ENCODE measurements at regions not wholly inside any gene's neighbourhood (a gene's known extent, or its start where the extent isn't known, plus 50 kb on each side); places are given as distances from the start of the nearest gene placed in this dataset.

DNA sequence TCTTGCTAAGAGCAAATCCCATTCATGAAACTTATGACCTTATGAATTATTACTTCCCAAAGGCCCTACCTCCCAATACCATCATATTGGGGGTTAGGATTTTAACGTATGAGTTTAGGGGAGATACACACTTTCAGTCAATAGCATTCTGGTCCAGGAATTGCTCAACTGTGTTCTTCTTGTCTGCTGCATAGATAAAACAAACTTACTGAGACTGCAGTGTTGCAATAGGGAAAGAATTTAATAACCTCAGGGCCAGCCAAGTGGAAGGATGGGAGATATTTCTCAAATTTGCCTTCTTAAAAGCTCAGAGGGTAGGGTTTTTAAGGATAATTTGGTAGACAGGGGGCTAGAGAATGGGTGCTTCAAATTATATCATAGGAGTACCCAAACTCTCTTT lies 625.8 kb downstream of the OTOL1 start:
- DNase-seq (ENCODE audit: low spot score): no peak

DNA sequence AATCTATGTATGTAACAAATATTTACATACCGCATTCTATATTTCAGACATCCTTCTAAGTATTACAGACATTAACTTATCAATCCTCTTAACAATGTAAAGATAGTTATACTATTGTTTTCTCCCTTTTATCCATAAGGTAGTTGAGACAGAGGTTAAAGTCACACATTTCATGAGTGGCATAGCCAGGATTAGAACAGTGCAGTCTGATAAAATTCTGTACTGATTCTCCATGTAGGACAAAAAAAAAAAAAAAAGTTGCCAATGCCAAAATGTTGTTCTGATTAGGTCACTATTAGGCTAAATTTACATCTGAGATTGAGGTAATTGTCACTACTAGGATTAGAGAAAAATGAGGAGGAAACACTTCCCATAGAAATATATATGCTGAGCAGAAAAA lies 629.2 kb downstream of the OTOL1 start:
- no peak for DNase-seq (ENCODE audit: low spot score)

DNA sequence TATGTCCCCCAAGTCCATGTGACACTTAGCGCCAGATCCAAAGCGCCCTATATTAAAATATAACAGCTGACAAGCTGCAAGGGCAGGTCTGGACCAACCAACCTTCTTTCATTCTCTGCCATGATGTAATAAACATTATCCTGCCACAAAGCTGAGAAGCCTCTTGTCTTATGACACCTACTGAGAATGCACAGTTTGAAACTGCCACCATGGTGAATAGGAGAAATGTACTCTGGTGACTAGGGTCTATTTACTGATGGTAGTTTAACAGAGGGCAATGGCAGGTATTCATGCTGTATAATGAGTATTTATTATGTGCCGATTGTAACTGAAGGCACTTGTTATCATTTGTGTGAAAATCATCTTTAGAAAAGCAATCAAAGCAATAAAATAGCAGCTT lies 634.0 kb downstream of the OTOL1 start:
- DNase-seq (ENCODE audit: low spot score): no peak

DNA sequence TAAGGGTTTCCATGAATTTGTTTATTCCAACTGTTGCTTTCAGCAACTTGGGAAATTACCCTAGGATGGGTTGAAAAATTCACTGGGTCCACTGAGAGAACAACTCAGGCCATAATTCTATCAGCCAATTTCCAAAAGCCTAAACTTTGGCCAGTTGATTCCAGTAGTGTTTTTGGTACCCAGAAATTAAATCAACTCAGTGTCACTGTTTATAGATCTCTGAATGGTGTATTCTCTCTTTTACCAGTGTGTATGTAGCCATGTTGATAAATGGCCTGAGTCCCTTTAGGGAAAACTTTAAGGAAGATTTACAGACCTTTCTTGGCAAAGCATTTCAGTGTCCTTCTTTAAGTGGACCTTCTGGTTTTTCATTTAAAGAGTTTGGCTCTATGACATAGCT lies 636.4 kb downstream of the OTOL1 start:
- DNase-seq (ENCODE audit: low spot score): no peak

DNA sequence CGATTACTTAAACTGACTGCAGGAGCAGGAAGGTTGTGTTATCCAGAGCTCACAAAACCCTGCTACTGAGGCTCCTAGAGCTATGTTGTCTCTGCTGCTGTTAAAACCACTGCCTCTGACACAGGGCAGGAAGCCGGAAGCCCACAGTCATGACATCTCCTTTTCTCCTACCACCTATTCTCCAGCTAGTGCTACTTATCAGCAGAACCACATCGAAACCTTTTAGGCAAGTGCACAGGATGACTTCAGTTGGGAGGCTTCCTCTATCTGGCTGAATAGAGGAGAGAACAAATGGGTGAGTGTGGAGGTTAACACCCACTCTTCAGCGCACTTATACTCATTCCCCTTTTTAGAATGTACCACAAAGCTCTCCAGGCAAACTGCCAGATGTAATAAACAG lies 638.0 kb downstream of the OTOL1 start:
- DNase-seq (ENCODE audit: low spot score): no peak

DNA sequence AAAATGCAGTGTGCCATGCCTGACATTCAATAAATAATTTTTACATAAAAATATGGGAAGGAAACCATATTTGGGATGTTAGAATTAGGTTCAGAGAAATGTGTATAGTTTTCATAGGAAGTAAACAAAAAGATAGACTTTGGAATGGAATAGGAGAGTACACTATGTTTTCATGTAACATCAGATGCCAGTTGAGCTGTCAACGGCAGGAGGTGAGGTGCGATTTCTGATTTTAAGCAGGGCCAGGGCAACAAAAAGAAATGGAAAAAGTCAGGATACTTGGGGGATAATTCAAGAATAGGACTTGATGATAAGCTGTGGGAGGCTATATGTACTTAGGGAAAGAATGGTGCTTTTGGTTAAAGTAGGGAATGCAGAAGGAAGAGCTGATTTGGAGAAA lies 639.5 kb downstream of the OTOL1 start:
- DNase-seq (ENCODE audit: low spot score): no peak

DNA sequence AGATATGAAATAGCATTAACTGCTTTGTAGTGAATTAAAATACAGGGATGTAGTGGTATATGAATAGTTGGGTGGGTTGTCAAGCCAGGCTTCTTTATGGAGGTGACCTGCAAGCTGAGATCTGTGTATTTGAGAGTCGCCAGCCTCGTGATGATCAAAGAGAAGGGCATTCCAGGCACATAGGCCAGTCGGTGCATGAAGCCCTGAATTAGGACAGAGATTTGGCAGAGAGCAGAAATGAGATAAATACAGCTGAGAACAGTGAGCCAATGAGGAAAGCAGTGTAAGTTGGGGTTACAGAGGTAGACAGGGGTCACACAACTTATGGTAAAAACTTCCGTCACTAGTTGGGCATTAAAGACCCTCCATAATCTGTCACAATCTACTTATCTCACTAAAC lies 641.9 kb downstream of the OTOL1 start:
- DNase-seq (ENCODE audit: low spot score): no peak

DNA sequence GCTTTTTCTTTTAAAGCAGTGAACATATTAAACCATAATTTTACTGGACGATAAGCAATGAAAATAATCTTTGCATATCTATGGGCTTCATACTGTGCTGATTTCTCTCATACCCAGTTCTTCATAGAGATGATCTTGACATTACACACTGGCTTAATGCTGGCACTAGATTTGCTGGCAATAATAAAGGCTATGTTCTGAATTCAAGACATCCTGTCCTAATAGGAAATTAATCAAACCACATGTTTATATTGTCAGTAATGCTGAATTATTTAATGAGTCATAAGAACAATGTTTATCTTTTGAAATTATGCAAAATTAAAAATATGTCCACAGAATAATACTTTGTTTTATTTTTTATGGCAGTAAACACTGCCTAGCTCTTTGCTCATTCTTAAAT lies 643.2 kb downstream of the OTOL1 start:
- no peak for DNase-seq (ENCODE audit: low spot score)

DNA sequence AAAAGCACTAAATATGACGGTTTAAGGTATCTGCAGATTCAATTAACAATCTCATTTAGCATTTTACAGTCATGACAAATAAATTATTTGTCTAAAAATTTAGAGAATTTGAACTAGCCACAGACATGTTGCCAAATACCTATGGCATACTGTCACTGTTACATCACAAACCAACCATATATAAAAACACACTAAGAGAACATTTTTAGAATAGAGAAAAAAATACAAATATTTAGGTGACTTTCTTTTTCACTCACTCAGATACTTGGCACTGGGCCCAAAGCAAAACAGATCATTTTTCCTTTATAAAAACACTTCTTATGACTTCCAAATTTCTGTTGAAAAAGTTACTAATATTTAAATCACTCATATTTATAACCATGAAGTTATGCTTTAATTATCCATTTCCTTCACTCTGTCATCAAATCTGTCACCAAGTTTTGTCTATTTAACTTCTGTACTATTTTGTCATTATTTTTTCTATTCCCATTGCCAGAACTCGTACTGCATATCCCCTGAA lies 644.7 kb downstream of the OTOL1 start:
- no peak for DNase-seq (ENCODE audit: low spot score)

DNA sequence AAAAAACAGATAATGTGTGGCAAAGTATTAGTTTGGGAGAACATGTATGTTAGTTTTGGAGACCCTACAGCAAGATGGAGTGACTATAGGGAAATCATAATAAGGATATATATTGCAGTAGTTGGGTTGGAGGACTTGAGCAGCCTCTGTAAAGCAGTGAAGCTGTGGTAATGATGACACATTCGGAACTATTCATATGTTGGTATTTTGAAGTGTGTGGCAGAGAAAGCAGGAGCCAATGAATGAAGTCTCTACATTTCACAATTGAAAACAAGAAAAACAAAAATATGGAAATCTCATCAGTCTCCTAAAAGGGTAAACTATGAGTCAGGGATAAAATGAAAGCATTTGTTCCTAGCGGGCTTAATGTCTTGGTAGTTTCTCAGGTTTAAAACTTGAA lies 645.9 kb downstream of the OTOL1 start:
- DNase-seq (ENCODE audit: low spot score): no peak

DNA sequence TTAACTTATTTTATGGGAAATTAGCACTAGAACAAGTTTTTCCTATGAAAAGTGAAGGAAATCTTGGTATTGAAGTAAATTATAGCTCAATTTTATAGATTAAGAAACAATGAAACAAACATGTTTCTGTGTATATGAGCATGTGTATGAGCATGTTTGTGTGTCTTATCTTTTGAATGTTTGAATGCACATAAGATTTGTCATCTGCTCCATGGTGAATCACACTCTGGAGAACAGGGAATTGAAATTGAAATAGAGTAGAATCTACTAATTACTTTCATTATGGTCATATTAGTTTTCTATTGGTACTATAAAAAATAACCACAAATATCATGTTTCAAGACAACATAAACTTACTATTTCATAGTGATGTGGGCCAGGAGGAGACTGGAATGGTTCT lies 646.6 kb downstream of the OTOL1 start:
- no peak for DNase-seq (ENCODE audit: low spot score)

DNA sequence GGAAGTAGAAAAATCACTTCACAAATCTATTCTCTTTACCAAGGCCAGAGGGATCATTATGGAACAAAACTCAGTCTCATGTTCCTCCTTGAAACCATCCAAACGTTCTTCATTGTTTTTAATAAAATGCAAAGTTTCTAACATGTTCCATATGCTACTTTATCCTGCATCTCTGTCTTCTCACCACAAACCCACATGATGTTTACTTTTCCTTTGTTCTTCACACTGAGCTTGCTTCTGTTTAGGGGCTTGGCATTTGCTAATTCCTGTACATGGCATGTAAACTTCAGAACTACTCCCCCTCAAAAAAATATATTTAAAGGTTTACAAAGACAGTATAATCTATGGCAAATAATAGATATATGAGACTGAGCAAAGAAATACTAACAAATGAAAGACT lies 651.4 kb downstream of the OTOL1 start:
- DNase-seq (ENCODE audit: low spot score): no peak

DNA sequence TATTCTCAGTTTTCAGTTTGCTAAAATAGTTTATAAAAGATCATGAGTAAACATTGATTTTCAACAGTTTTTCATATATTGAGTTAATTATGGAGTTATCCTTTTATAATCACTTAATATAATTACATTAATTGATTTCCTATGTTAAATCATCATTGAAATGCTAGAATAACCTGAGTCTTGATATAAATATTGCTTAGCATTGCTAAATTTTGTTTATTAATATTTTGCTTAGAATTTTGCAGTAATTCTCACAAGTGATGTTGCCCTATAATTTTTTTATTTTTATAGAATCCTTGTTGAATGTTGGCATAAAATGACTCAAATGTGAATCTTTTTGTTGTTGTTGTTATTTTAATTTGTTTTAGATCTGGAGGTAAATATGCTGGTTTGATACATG lies 654.2 kb downstream of the OTOL1 start:
- no peak for DNase-seq (ENCODE audit: low spot score)

DNA sequence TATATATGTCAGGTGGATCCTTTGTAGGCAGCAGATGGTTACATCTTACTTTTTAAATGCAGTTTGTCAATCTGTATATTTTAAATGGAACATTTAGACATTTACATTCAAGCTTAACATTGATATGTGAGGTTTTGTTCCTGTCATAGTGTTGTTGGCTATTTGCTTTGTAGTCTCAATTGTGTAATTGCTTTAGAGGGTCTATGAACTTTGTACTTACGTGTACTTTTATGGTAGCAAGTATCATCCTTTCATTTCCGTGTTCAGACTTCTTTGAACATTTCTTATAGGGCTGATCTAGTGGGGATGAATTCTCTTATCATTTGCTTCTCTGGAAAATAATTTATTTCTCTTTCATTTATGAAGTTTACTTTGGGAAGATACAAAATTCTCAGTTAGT lies 656.0 kb downstream of the OTOL1 start:
- no peak for DNase-seq (ENCODE audit: low spot score)

DNA sequence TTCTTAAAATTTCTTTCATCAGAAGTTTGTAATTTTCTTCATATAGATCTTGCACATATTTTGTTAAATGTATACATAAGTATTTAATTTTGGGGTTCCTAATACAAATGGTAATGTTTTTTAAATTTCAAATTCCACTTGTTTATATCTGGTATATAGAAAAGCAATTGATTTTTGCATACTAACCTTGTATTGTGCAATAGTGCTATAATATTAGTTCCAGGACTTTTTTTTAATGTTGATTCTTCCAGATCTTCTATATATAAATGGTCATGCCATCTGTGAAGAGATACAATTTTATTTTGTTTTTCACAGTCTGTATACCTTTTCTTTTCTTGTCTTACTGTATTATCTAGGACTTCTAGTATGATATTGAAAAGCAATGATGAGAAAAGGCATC lies 665.0 kb downstream of the OTOL1 start:
- no peak for DNase-seq (ENCODE audit: low spot score)

DNA sequence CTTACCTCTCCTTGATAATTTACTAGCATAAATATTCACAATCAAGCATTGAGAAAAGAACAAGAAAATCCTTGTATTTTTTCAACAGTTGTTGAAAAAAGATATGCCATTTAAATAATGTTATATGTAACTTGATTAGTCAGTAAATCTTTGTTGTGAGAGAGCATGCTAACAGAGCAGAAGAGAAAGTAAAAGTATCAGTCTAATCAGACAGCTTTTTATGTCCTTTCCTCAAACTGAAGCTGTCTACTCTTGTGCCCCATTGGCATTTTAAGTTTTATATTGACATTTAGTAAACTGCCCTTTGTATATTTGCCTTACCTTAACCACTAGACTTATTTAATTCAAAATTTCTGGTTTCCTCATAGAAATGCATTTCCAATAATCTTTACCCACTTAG lies 668.7 kb downstream of the OTOL1 start:
- DNase-seq (ENCODE audit: low spot score): no peak

DNA sequence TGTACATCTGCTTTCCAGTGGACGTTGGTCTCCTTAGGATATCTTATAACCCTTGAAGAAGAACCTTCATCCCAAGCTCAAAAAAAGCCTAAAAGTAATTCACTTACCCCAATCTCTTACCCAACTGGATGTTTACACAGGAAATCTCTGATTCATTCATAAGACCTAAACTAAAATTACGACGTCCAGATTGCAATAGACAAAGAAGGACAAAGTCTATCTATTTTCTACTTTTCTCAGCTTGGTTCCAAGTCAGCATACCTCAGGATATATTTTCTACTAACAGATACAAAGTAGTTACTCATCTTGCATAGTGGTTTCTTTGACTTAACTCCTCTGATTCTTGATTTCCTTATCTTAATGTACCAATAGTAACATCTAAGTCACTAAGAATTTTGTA lies 669.9 kb downstream of the OTOL1 start:
- DNase-seq (ENCODE audit: low spot score): no peak

DNA sequence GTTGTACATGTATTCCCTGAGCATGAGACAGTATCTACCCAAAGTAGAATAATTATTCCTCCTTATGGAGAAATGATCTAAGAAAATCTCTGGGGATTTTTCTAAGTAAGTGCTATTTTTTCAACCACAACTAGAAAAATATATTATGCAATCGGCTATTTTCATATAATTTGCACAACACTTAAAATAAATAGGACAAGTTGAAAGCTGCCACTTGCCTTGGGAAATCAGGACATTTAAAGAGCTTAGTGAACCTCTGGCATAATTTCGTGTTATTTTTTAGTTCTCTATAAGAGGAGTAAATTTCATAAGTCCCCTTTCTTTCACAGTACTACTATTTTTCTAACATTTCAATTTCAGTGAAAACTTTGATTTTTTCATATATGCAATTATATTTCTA lies 672.1 kb downstream of the OTOL1 start:
- DNase-seq (ENCODE audit: low spot score): no peak

DNA sequence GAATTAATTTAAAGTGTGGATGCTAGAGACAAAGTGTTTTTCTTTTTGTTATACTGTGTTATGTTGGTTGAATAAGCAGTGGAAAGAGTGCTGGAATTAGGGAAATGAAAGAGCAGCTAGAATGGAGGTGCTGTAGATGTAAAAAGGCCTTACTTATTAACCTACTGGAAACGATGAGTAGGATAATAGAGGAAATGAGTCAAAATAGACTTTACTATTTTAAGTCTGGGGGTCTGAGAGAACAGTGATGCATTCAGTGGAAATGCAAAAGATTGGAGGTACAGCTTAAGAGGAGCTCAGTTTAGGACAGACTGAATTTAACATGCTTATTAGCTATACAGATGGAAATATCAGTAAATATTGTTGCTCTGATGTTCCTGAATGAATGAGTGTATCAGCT lies 674.0 kb downstream of the OTOL1 start:
- no peak for DNase-seq (ENCODE audit: low spot score)

DNA sequence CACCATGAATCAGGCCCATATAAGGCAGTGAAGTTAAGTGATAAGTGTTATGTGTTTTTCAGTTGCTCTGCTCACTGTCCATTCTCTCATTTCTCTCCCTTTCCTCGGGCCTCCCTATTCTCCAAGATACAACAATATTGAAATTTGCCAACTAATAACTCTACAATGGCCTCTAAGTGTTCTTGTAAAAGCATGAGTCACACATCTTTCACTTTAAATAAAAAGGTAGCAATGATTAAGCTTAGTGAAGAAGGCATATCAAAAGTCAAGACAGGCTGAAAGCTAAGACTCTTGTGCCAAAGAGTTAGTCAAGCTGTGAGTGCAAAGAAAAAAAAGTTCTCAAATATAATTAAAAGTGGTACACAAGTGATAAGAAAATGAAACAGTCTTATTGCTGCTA lies 675.4 kb downstream of the OTOL1 start:
- no peak for DNase-seq (ENCODE audit: low spot score)

DNA sequence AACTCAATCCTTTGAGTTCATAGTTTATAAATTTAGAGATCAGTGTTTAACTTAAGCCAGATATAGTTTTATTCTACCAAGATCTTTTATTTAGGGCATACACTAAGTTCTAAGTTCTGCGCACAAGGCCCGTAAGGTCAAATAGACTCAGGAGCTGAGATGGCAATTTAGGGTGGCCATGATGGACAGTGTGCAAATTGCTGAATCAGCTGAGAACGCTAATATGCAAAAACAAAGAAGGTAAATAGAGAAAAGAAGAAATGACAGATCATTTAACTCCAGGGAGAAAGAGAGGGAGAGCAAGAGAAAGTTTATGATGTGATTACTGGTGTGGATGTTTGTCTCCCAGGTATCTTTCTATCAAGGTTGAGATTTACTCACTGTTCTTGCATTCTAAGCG lies 678.5 kb downstream of the OTOL1 start:
- no peak for DNase-seq (ENCODE audit: low spot score)

DNA sequence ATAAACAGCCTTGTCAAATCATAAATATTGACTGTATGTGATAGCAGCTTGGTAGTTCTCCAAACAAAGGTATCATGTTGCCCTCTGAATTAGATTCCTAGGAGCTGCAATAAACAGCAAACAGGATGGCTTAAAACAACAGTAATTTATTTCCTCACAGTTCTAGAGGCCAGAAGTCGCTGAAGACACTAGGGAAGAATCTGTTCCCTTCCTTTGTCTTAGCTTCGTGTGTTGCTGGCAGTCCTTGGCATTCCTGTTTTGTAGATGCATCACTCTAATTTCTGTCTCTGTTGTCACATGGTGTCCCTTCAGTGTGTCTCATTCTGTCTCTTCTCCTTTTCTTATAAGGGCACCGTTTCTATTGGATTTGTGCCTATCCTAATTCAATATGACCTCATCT lies 679.3 kb downstream of the OTOL1 start:
- no peak for DNase-seq (ENCODE audit: low spot score)

DNA sequence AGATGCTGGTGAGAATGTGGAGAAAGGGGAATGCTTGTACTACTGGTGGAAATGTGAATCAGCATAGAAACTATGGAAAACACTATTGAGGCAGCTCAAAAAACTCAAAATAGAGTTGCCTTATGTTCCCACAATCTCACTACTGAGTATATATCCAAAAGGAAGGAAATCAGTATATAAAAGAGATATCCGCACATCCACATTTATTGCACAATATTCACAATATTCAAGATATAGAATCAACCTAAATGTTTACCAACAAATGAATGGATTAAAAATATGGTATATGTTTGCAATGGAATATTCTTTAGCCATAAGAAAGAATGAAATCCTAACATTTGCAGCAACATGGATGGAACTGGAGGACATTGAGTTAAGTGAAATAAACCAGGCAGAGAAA lies 686.8 kb downstream of the OTOL1 start:
- DNase-seq (ENCODE audit: low spot score): no peak

DNA sequence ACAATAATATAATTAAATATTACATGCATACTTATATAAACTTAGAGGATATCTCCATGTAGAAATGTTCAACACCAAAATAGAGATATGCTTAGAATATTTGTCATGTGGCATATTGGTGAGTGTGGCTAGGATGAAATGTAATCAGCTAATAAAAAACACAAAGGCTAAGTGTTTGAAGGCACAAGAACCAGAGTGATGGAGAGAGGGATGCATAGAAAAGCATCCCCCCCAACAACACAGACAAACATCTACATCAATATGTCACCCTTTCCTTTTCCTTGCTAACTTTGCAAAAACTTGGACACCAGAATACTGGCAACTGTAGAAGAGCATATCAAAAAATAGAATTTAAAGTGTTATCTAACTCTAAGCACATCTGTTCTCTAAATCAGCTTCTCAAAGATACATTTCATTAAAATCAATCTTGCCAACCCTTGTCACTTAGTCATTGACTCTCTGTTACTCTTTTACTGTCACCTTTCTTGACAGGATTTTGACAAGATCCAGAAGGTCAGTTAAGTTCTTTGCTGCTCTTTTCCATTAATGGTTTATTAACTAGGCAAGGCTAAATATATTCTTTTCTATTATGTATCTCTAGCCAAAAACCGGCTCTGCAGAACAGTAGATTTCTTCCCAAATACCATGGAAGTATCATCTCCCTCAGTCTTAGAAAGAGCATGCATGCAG lies 695.9 kb downstream of the OTOL1 start:
- no peak for DNase-seq (ENCODE audit: low spot score)
